ENCODE measurements at regions not wholly inside any gene's neighbourhood (a gene's known extent, or its start where the extent isn't known, plus 50 kb on each side); places are given as distances from the start of the nearest gene placed in this dataset.

- no peak for DNase-seq (ENCODE audit: extremely low read depth in 1 of 4, low spot score in 3 of 4)
- Histone ChIP-seq H3K9me3 (replicated peaks; ENCODE audit: control insufficient read depth, insufficient read depth, low read depth, low read length) (no peaks in the 10 kb centered on the region), H2AFZ (ENCODE audit: low read depth, low read length) (no peak overlapping the region), H3K36me3 (ENCODE audit: control insufficient read depth, insufficient read depth, low read length) (no peaks in the 10 kb centered on the region), H3K4me3 (no peak overlapping the region), H3K79me2 (ENCODE audit: control insufficient read depth, insufficient read depth, low read length) (no peaks in the 10 kb centered on the region), H3K27me3 (ENCODE audit: control insufficient read depth in 2 of 2, insufficient read depth in 2 of 2, low read length in 2 of 2) (no peaks in the 10 kb centered on the region; a peak in 1 of 5 replicates), H3K9me1 (ENCODE audit: control insufficient read depth, insufficient read depth, low read length) (no peaks in the 10 kb centered on the region), H3K9ac (ENCODE audit: insufficient read depth in 1 of 2, low read depth in 2 of 2, low read length in 2 of 2) (no peak overlapping the region), H4K20me1 (replicated peaks; ENCODE audit: control insufficient read depth, insufficient read depth, low read length) (no peaks in the 10 kb centered on the region), H3K4me1 (replicated peaks in 1 of 2; ENCODE audit: control insufficient read depth in 2 of 2, insufficient read depth in 2 of 2, low read length in 2 of 2) (no peaks in the 10 kb centered on the region), H3K27ac (ENCODE audit: extremely low read depth, low read depth, low read length) (no peak overlapping the region), H3K4me2 (ENCODE audit: insufficient read depth, low read length) (no peak overlapping the region)
- POLR2A ChIA-PET: interaction anchor here (1.0 kb wide), 1 partner anchor 13 kb away, joined by 3 read pairs; no protein-coding TSS in a partner anchor
- no peak for ATAC-seq
- WGBS (ENCODE audit: insufficient coverage, low coverage, missing lambda C conversion rate): 5% methylated on average over 9 of the region's 9 CpGs
- BruUV-seq (replicated peaks): no TSS peak
- in situ Hi-C loops (cut with MboI): no loop called here
- CTCF ChIA-PET (ENCODE audit: low intra/inter-chr PET ratio): no interaction called here
- intact Hi-C loops (cut with micrococcal nuclease): no loop called here
- FAIRE-seq: no peak
- TF ChIP-seq RBM25 (IDR thresholded peaks at IDR 0.05; ENCODE audit: low read depth, low read length, severe bottlenecking) (no peak), ZNF655 (CRISPR knock-in tag; IDR thresholded peaks at IDR 0.05) (no peak), CEBPG (CRISPR knock-in tag; IDR thresholded peaks at IDR 0.05) (no peak), CEBPG (tag; conservative IDR thresholded peaks at IDR 0.05 in 1 of 2, IDR thresholded peaks at IDR 0.05 in 1 of 2) (no peak), DIDO1 (tag; IDR thresholded peaks at IDR 0.05; ENCODE audit: low read depth) (no peak), JUN (IDR thresholded peaks at IDR 0.05; ENCODE audit: borderline replicate concordance, low read depth, low read length) (no peak), JUN (CRISPR knock-in tag; IDR thresholded peaks at IDR 0.05; ENCODE audit: borderline replicate concordance) (no peak), HLTF (IDR thresholded peaks at IDR 0.05) (no peak), MEF2A (IDR thresholded peaks at IDR 0.05; ENCODE audit: control insufficient read depth, low read depth, low read length) (no peak), RAD21 (CRISPR knock-in tag; conservative IDR thresholded peaks at IDR 0.05 in 1 of 2, IDR thresholded peaks at IDR 0.05 in 1 of 2) (no peak), NKRF (IDR thresholded peaks at IDR 0.05; ENCODE audit: borderline replicate concordance) (no peak), PBX2 (CRISPR knock-in tag; IDR thresholded peaks at IDR 0.05; ENCODE audit: low read depth) (no peak), PBX2 (tag; conservative IDR thresholded peaks at IDR 0.05; ENCODE audit: low read depth) (peak; percentile 85), SIN3B (IDR thresholded peaks at IDR 0.05; ENCODE audit: low read depth) (no peak), FOXA3 (CRISPR knock-in tag; conservative IDR thresholded peaks at IDR 0.05 in 1 of 2, IDR thresholded peaks at IDR 0.05 in 1 of 2) (no peak), ZC3H4 (CRISPR knock-in tag; IDR thresholded peaks at IDR 0.05; ENCODE audit: borderline replicate concordance) (no peak)
Observed at GRCh38 chr15:36527235-36528162, 51.9 kb upstream of the CDIN1 start.
